ENCODE measurements at regions not wholly inside any gene's neighbourhood (a gene's known extent, or its start where the extent isn't known, plus 50 kb on each side); places are given as distances from the start of the nearest gene placed in this dataset.

GRCh38 chr1:29453502-29454240 is 217.3 kb downstream of the PTPRU start:
- no peak for DNase-seq

- no peak for DNase-seq
These were observed 216.3 kb downstream of the PTPRU start for GRCh38 chr1:29452463-29453230.

- no peak for DNase-seq
These were observed 215.1 kb downstream of the PTPRU start for GRCh38 chr1:29451368-29451892.

- no peak for DNase-seq
These were observed 214.3 kb downstream of the PTPRU start for GRCh38 chr1:29450591-29450990.

GRCh38 chr1:29448456-29449235 is 212.3 kb downstream of the PTPRU start:
- DNase-seq: no peak

GRCh38 chr1:29447368-29447767 is 211.0 kb downstream of the PTPRU start:
- no peak for DNase-seq

GRCh38 chr1:29444782-29445729 is 208.7 kb downstream of the PTPRU start:
- no peak for DNase-seq

- no peak for DNase-seq
These were observed 207.9 kb downstream of the PTPRU start for GRCh38 chr1:29444081-29444715.

- DNase-seq: no peak
These were observed 205.8 kb downstream of the PTPRU start for GRCh38 chr1:29441916-29442668.

GRCh38 chr1:29439615-29440014 is 203.3 kb downstream of the PTPRU start:
- DNase-seq: no peak

- no peak for DNase-seq
These were observed 202.7 kb downstream of the PTPRU start for GRCh38 chr1:29438991-29439390.

- DNase-seq: no peak
These were observed 201.6 kb downstream of the PTPRU start for GRCh38 chr1:29437946-29438345.

- DNase-seq: no peak
These were observed 200.0 kb downstream of the PTPRU start for GRCh38 chr1:29436181-29436785.

- DNase-seq: no peak
These were observed 197.5 kb downstream of the PTPRU start for GRCh38 chr1:29433830-29434229.

GRCh38 chr1:29431138-29431537 is 194.8 kb downstream of the PTPRU start:
- no peak for DNase-seq

GRCh38 chr1:29429656-29430055 is 193.3 kb downstream of the PTPRU start:
- DNase-seq: no peak

GRCh38 chr1:29428997-29429396 is 192.7 kb downstream of the PTPRU start:
- no peak for DNase-seq

GRCh38 chr1:29428280-29428615 is 191.9 kb downstream of the PTPRU start:
- DNase-seq: no peak

GRCh38 chr1:29427614-29428279 is 191.4 kb downstream of the PTPRU start:
- no peak for DNase-seq

GRCh38 chr1:29426701-29427279 is 190.5 kb downstream of the PTPRU start:
- DNase-seq: no peak
